Fibroblast of skin of right quadriceps (primary cell): ENCODE measurements at regions not wholly inside any gene's neighbourhood (a gene's known extent, or its start where the extent isn't known, plus 50 kb on each side); places are given as distances from the start of the nearest gene placed in this dataset.
"Not testable (repeated sequence)": the region's sequence is repeated elsewhere in the genome, so short reads cannot be mapped to it uniquely, and the experiment has no call there.

Experiments
- DNase-seq: peaks from one replicate; pipeline ENCODE4 v3.0.0-alpha.2; 2013

- peak; percentile 3 for DNase-seq
Measured at GRCh38 chr1:187038784-187039183, 210.0 kb downstream of the PLA2G4A start.

GRCh38 chr1:187041104-187041503 is 212.4 kb downstream of the PLA2G4A start:
- no peak for DNase-seq

GRCh38 chr1:187042538-187042937 is 213.8 kb downstream of the PLA2G4A start:
- no peak for DNase-seq

GRCh38 chr1:187043433-187043832 is 214.7 kb downstream of the PLA2G4A start:
- DNase-seq: not testable (repeated sequence)

GRCh38 chr1:187044411-187044810 is 215.7 kb downstream of the PLA2G4A start:
- no peak for DNase-seq

GRCh38 chr1:187045371-187045770 is 216.6 kb downstream of the PLA2G4A start:
- DNase-seq: no peak

GRCh38 chr1:187046293-187046692 is 217.5 kb downstream of the PLA2G4A start:
- no peak for DNase-seq

- no peak for DNase-seq
Measured at GRCh38 chr1:187047298-187047697, 218.5 kb downstream of the PLA2G4A start.

GRCh38 chr1:187051618-187052232 is 223.0 kb downstream of the PLA2G4A start:
- DNase-seq: peak; percentile 34

GRCh38 chr1:187053876-187054275 is 225.1 kb downstream of the PLA2G4A start:
- no peak for DNase-seq

- DNase-seq: no peak
Measured at GRCh38 chr1:187054862-187055757, 226.4 kb downstream of the PLA2G4A start.

GRCh38 chr1:187063271-187063670 is 234.5 kb downstream of the PLA2G4A start:
- DNase-seq: no peak

- DNase-seq: no peak
Measured at GRCh38 chr1:187067160-187067559, 238.4 kb downstream of the PLA2G4A start.

- DNase-seq: peak; percentile 46
Measured at GRCh38 chr1:187070076-187070475, 241.3 kb downstream of the PLA2G4A start.

- not testable (repeated sequence) for DNase-seq
Measured at GRCh38 chr1:187072262-187073034, 243.7 kb downstream of the PLA2G4A start.

GRCh38 chr1:187073035-187073560 is 244.3 kb downstream of the PLA2G4A start:
- not testable (repeated sequence) for DNase-seq

- DNase-seq: not testable (repeated sequence)
Measured at GRCh38 chr1:187073634-187074245, 245.0 kb downstream of the PLA2G4A start.

- no peak for DNase-seq
Measured at GRCh38 chr1:187074445-187075048, 245.8 kb downstream of the PLA2G4A start.

GRCh38 chr1:187076922-187077321 is 248.2 kb downstream of the PLA2G4A start:
- DNase-seq: no peak

- DNase-seq: no peak
Measured at GRCh38 chr1:187078321-187078720, 249.6 kb downstream of the PLA2G4A start.

GRCh38 chr1:187078916-187079315 is 250.2 kb downstream of the PLA2G4A start:
- no peak for DNase-seq

- DNase-seq: no peak
Measured at GRCh38 chr1:187079330-187079729, 250.6 kb downstream of the PLA2G4A start.
